ENCODE measurements at regions not wholly inside any gene's neighbourhood (a gene's known extent, or its start where the extent isn't known, plus 50 kb on each side); places are given as distances from the start of the nearest gene placed in this dataset.

DNA sequence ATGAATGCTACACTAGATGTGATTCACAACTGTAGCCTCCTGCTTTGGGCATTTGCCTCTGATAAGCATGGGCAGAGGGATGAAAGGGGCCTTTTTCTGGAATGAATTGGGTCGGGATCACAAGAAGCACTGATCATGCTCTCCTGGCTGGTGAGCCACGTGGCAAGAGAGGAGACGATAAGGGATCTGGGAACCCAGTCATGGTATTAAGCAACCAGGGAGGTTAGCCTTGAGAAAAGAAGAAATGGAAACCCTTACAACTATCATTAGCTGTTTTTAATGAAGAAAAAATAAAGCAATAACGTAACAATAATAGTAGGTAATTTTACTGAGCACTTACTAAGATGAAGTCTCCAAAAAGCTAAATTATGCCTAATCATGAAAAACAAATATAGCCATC, 50.0 kb upstream of the RAI14 start:
- TF ChIP-seq, protein P1, sequence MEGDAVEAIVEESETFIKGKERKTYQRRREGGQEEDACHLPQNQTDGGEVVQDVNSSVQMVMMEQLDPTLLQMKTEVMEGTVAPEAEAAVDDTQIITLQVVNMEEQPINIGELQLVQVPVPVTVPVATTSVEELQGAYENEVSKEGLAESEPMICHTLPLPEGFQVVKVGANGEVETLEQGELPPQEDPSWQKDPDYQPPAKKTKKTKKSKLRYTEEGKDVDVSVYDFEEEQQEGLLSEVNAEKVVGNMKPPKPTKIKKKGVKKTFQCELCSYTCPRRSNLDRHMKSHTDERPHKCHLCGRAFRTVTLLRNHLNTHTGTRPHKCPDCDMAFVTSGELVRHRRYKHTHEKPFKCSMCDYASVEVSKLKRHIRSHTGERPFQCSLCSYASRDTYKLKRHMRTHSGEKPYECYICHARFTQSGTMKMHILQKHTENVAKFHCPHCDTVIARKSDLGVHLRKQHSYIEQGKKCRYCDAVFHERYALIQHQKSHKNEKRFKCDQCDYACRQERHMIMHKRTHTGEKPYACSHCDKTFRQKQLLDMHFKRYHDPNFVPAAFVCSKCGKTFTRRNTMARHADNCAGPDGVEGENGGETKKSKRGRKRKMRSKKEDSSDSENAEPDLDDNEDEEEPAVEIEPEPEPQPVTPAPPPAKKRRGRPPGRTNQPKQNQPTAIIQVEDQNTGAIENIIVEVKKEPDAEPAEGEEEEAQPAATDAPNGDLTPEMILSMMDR (IDR thresholded peaks at IDR 0.05): no peak
- TF ChIP-seq, protein P2, sequence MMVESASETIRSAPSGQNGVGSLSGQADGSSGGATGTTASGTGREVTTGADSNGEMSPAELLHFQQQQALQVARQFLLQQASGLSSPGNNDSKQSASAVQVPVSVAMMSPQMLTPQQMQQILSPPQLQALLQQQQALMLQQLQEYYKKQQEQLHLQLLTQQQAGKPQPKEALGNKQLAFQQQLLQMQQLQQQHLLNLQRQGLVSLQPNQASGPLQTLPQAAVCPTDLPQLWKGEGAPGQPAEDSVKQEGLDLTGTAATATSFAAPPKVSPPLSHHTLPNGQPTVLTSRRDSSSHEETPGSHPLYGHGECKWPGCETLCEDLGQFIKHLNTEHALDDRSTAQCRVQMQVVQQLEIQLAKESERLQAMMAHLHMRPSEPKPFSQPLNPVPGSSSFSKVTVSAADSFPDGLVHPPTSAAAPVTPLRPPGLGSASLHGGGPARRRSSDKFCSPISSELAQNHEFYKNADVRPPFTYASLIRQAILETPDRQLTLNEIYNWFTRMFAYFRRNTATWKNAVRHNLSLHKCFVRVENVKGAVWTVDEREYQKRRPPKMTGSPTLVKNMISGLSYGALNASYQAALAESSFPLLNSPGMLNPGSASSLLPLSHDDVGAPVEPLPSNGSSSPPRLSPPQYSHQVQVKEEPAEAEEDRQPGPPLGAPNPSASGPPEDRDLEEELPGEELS (CRISPR knock-in tag; IDR thresholded peaks at IDR 0.05): no peak
